Endothelial cell of umbilical vein (primary cell): ENCODE measurements at regions not wholly inside any gene's neighbourhood (a gene's known extent, or its start where the extent isn't known, plus 50 kb on each side); places are given as distances from the start of the nearest gene placed in this dataset.

Source experiments
- BruUV-seq: library from RNA; stranded (reverse); fragments of 400-500 nt; replicated peaks from 2 replicates; lab custom pipeline; 2021; lab: Mats Ljungman, UMichigan
- CTCF ChIA-PET: fragments of 300-600, 350-600 bp; sonication (Branson Sonifier 250); formaldehyde crosslinking; loops from one replicate; lab custom pipeline; 2021; ENCODE audit warnings: antibody characterized with exemption, inconsistent platforms; lab: Charles Lee
- POLR2A ChIA-PET: fragments of 300-600, 350-600 bp; sonication (Branson Sonifier 250); formaldehyde crosslinking; loops from one replicate; lab custom pipeline; 2021; ENCODE audit warnings: antibody characterized with exemption, inconsistent platforms; lab: Charles Lee
- DNase-seq: peaks from one replicate; pipeline ENCODE4 v3.0.0-alpha.2; 2011; ENCODE audit warnings: low read depth, low spot score
- FAIRE-seq: peaks from 2 replicates; lab custom pipeline; 2011; peaks lifted over from hg19 to GRCh38; lab: Jason Lieb, UNC
- H2AFZ ChIP-seq: 2 replicates; pipeline ENCODE4 v1.6.0; 2012; ENCODE audit warnings: low read depth, low read length, control low read depth, inconsistent platforms
- H3K27ac ChIP-seq: 2 replicates; pipeline ENCODE4 v1.5.1; 2011; ENCODE audit warnings: low read depth, mild to moderate bottlenecking, control low read depth, low read length, moderate library complexity; ENCODE audit not compliant: insufficient read depth
- H3K27me3 ChIP-seq, 2 experiments: 2 replicates each; pipeline versions ENCODE4 v1.6.0 to v1.6.1; 2011; ENCODE audit warnings: low read length in 2 of 2, mixed read lengths in 1 of 2; ENCODE audit not compliant: control insufficient read depth in 2 of 2, insufficient read depth in 2 of 2
- H3K36me3 ChIP-seq, 2 experiments: 2 replicates in 1 of 2; 3 replicates in 1 of 2; pipeline ENCODE4 v1.5.1; 2011; ENCODE audit warnings: low read length in 2 of 2, mild to moderate bottlenecking in 1 of 2, moderate library complexity in 1 of 2; ENCODE audit not compliant: control insufficient read depth in 2 of 2, insufficient read depth in 2 of 2; ENCODE audit errors: extremely low read depth in 1 of 2
- H3K4me1 ChIP-seq: 3 replicates; pipeline ENCODE4 v1.5.1; 2011; ENCODE audit warnings: mild to moderate bottlenecking, low read length; ENCODE audit not compliant: control insufficient read depth, insufficient read depth; ENCODE audit errors: extremely low read depth
- H3K4me2 ChIP-seq: 2 replicates; pipeline ENCODE4 v1.6.1; 2011; ENCODE audit warnings: low read length, control low read depth, mixed read lengths; ENCODE audit not compliant: insufficient read depth
- H3K4me3 ChIP-seq, 3 experiments: fragments of 200-600 bp in 1 of 3; sonication (generic), shearing (Covaris generic) in 1 of 3; replicated peaks in 1 of 3; 2 replicates each; pipeline ENCODE4 v1.5.1; 2011 to 2016; ENCODE audit warnings: control low read depth in 3 of 3, low read length in 3 of 3, mild to moderate bottlenecking in 2 of 3, inconsistent platforms in 1 of 3, low read depth in 1 of 3, moderate library complexity in 1 of 3; ENCODE audit not compliant: insufficient read depth in 1 of 3
- H3K79me2 ChIP-seq: 2 replicates; pipeline ENCODE4 v1.6.0; 2012; ENCODE audit warnings: low read length, inconsistent platforms; ENCODE audit not compliant: control insufficient read depth, insufficient read depth
- H3K9ac ChIP-seq: replicated peaks from 2 replicates; pipeline ENCODE3; 2011; ENCODE audit warnings: low read length, control low read depth; ENCODE audit not compliant: insufficient read depth; ENCODE audit errors: extremely low read depth
- H3K9me1 ChIP-seq: replicated peaks from 3 replicates; pipeline ENCODE4 v1.6.0; 2011; ENCODE audit warnings: mild to moderate bottlenecking, low read length; ENCODE audit not compliant: control insufficient read depth, insufficient read depth; ENCODE audit errors: extremely low read depth
- H3K9me3 ChIP-seq: replicated peaks from 2 replicates; pipeline ENCODE4 v1.5.1; 2012; ENCODE audit warnings: low read length, inconsistent platforms; ENCODE audit not compliant: control insufficient read depth, insufficient read depth
- H4K20me1 ChIP-seq: replicated peaks from 2 replicates; pipeline ENCODE3; 2011; ENCODE audit warnings: mild to moderate bottlenecking, low read length; ENCODE audit not compliant: control insufficient read depth, insufficient read depth; ENCODE audit errors: extremely low read depth
- CTCF ChIP-seq, 2 donors: IDR thresholded peaks; 1 replicate in 1 of 2; 2 replicates in 1 of 2; pipeline ENCODE4 v1.5.1; 2011; ENCODE audit warnings: low read length in 2 of 2, mild to moderate bottlenecking in 2 of 2, moderate library complexity in 2 of 2, control low read depth in 1 of 2, inconsistent platforms in 1 of 2, low read depth in 1 of 2; ENCODE audit not compliant: insufficient read depth in 1 of 2; ENCODE audit errors: extremely low read depth in 1 of 2
- FOS ChIP-seq: IDR thresholded peaks from 2 replicates; pipeline ENCODE4 v1.6.1; 2011; ENCODE audit warnings: mild to moderate bottlenecking, low read length, moderate library complexity, borderline replicate concordance; ENCODE audit not compliant: insufficient read depth
- GATA2 ChIP-seq: IDR thresholded peaks from 2 replicates; pipeline ENCODE4 v1.7.0; 2011; ENCODE audit warnings: low read depth, mild to moderate bottlenecking, moderate library complexity, mixed read lengths, low read length; ENCODE audit not compliant: insufficient read length, insufficient read depth
- POLR2AphosphoS5 ChIP-seq: IDR thresholded peaks from 2 replicates; pipeline ENCODE4 v1.6.1; 2012; ENCODE audit warnings: low read depth, mild to moderate bottlenecking, control low read depth, low read length, moderate library complexity; ENCODE audit not compliant: insufficient read depth
- dilution Hi-C: fragments of 300-500 bp; cut with MboI; formaldehyde crosslinking; loops from one replicate; pipeline ENCODE4 v1.15.0; 2019; ENCODE audit warnings: low sequenced_read_pairs; ENCODE audit not compliant: extremely low pct_ligation_motif_present
- intact Hi-C: fragments of 100-400 bp; cut with micrococcal nuclease; formaldehyde crosslinking; loops from one replicate; pipeline ENCODE4 v1.10.0; 2022

- no peak overlapping the region for H3K27ac ChIP-seq
- no peaks in the 10 kb centered on the region for H3K9me1 ChIP-seq
- H3K27me3 ChIP-seq, result peaks cover 0 to 1% of the 10 kb centered on the region in 2 experiments
- no peak overlapping the region for H3K4me3 ChIP-seq
- intact Hi-C loops (no loop called here), dilution Hi-C loops (no loop called here)
- DNase-seq (no peak), FAIRE-seq (no peak)
- no peaks in the 10 kb centered on the region for H4K20me1 ChIP-seq
- H3K9ac ChIP-seq, result no peak overlapping the region
- TF ChIP-seq GATA2, result no peak
- H2AFZ ChIP-seq, result no peak overlapping the region
- ChIA-PET CTCF (no interaction called here), POLR2A (no interaction called here)
- no peak overlapping the region for H3K4me2 ChIP-seq
- no peaks in the 10 kb centered on the region for H3K79me2 ChIP-seq
- H3K9me3 ChIP-seq, result no peaks in the 10 kb centered on the region
- H3K4me1 ChIP-seq, result no peaks in the 10 kb centered on the region
- BruUV-seq, result no TSS peak
- no peaks in the 10 kb centered on the region for H3K36me3 ChIP-seq
Measured at GRCh38 chr5:82702046-82702445, 375.1 kb downstream of the TMEM167A start.

GRCh38 chr5:82699737-82700136 lies 377.5 kb downstream of the TMEM167A start:
- CTCF ChIA-PET, result no interaction called here
- TF ChIP-seq CTCF (IDR thresholded peaks at IDR 0.05; ENCODE audit: extremely low read depth in 1 of 2, insufficient read depth in 1 of 2, low read depth in 1 of 2, low read length in 2 of 2), result no peak
- TF ChIP-seq POLR2AphosphoS5, result no peak
- TF ChIP-seq FOS, result no peak

More at GRCh38 chr5:82699737-82700136, 377.5 kb downstream of the TMEM167A start:
- Histone ChIP-seq H3K9me3 (no peaks in the 10 kb centered on the region), H2AFZ (no peak overlapping the region), H3K27ac (no peak overlapping the region), H3K4me3 (no peak overlapping the region), H3K9me1 (no peaks in the 10 kb centered on the region), H4K20me1 (no peaks in the 10 kb centered on the region), H3K79me2 (no peaks in the 10 kb centered on the region), H3K27me3 (peaks cover 0 to 1% of the 10 kb centered on the region in 2 experiments), H3K9ac (no peak overlapping the region), H3K4me2 (no peak overlapping the region), H3K4me1 (no peaks in the 10 kb centered on the region), H3K36me3 (no peaks in the 10 kb centered on the region)
- intact Hi-C loops (no loop called here), dilution Hi-C loops (no loop called here)
- no TSS peak for BruUV-seq
- POLR2A ChIA-PET, result no interaction called here
- FAIRE-seq (no peak), DNase-seq (no peak)
